ENCODE measurements at regions not wholly inside any gene's neighbourhood (a gene's known extent, or its start where the extent isn't known, plus 50 kb on each side); places are given as distances from the start of the nearest gene placed in this dataset.

DNA sequence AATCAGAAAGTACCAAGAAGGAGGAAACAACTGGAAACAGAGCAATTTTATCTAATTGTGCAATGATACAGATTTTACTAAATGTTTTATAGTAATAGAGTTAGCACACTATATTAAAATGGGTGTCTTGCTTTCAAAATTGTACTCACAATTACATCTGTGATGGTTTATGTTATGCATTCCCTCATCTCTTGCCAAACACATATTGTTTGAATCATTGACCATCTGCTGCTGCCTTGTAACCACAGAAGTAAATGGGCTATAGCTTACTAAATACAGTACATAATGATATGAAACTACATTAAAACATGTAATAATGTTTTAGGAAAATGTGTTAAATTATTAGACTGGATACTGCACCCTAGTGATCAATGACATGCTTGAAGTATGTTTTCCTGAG lies 158.1 kb downstream of the SLC25A46 start:
- CTCF ChIA-PET: no interaction called here
- Histone ChIP-seq H3K4me3 (ENCODE audit: low read depth, low read length, poor library complexity, severe bottlenecking) (no peak overlapping the region), H3K27ac (ENCODE audit: low read depth, low read length, poor library complexity, severe bottlenecking) (no peak overlapping the region), H3K4me1 (ENCODE audit: insufficient read depth, low read length, poor library complexity, severe bottlenecking) (no peaks in the 10 kb centered on the region), H3K36me3 (ENCODE audit: insufficient read depth, low read length, poor library complexity, severe bottlenecking) (no peaks in the 10 kb centered on the region), H3K27me3 (replicated peaks; ENCODE audit: insufficient read depth, low read depth, low read length, poor library complexity) (peaks cover 5% of the 10 kb centered on the region), H3K9me3 (ENCODE audit: low read depth, low read length, poor library complexity, severe bottlenecking) (no peaks in the 10 kb centered on the region)
- intact Hi-C loops (cut with micrococcal nuclease; ENCODE audit: unreplicated experiment): no loop called here
- no peak for DNase-seq (ENCODE audit: low spot score)
- POLR2A ChIA-PET (ENCODE audit: low non-redundant PET): no interaction called here
- BruUV-seq (replicated peaks): no TSS peak
- TF ChIP-seq, protein P1, sequence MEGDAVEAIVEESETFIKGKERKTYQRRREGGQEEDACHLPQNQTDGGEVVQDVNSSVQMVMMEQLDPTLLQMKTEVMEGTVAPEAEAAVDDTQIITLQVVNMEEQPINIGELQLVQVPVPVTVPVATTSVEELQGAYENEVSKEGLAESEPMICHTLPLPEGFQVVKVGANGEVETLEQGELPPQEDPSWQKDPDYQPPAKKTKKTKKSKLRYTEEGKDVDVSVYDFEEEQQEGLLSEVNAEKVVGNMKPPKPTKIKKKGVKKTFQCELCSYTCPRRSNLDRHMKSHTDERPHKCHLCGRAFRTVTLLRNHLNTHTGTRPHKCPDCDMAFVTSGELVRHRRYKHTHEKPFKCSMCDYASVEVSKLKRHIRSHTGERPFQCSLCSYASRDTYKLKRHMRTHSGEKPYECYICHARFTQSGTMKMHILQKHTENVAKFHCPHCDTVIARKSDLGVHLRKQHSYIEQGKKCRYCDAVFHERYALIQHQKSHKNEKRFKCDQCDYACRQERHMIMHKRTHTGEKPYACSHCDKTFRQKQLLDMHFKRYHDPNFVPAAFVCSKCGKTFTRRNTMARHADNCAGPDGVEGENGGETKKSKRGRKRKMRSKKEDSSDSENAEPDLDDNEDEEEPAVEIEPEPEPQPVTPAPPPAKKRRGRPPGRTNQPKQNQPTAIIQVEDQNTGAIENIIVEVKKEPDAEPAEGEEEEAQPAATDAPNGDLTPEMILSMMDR (conservative IDR thresholded peaks at IDR 0.05; ENCODE audit: low read depth, low read length): no peak
- TF ChIP-seq EZH2 (IDR thresholded peaks at IDR 0.05; ENCODE audit: borderline replicate concordance, low read depth, low read length, poor library complexity, severe bottlenecking): no peak

DNA sequence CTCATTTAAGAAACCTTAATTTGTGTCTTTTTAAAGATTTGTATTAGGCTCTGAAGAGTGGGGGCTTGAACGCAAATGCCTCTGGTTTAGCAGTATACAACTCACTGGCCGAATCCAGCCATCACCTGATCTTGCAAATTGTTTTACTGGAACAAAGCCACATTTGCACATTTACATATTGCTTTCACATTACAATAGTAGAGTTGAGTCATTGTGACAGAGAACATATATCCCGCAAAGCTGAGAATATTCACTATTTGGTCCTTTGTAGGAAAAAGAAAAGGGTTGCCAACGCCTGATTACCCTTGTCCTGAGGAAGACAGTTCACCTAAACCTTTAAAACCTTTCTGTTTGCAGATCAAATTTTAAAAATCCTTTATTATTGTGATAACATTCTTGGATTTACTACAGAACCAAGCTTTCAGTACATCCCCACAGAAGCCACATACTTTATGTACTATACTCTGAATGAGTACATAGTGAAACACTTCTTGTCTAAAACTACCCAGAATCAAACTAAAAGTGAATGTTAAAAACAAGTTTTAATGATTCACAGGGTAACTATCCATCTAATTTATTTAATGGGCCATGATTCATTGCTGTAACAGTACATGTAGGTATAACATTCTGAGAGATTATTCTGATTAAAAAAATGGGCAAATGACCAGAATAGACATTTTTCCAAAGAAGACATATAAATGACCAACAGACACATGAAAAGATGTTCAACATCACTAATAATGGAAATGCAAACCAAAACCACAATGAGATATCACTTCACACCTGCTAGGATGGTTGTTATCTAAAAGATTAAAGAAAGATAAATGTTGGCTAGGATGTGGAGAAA lies 161.0 kb downstream of the SLC25A46 start:
- TF ChIP-seq, protein P1 (conservative IDR thresholded peaks at IDR 0.05; ENCODE audit: low read depth, low read length): no peak
- no peak for TF ChIP-seq EZH2 (IDR thresholded peaks at IDR 0.05; ENCODE audit: borderline replicate concordance, low read depth, low read length, poor library complexity, severe bottlenecking)
- POLR2A ChIA-PET (ENCODE audit: low non-redundant PET): no interaction called here
- Histone ChIP-seq H3K27ac (ENCODE audit: low read depth, low read length, poor library complexity, severe bottlenecking) (no peak overlapping the region), H3K9me3 (ENCODE audit: low read depth, low read length, poor library complexity, severe bottlenecking) (no peaks in the 10 kb centered on the region), H3K36me3 (ENCODE audit: insufficient read depth, low read length, poor library complexity, severe bottlenecking) (no peaks in the 10 kb centered on the region), H3K4me3 (ENCODE audit: low read depth, low read length, poor library complexity, severe bottlenecking) (no peak overlapping the region), H3K27me3 (replicated peaks; ENCODE audit: insufficient read depth, low read depth, low read length, poor library complexity) (peaks cover 13% of the 10 kb centered on the region), H3K4me1 (ENCODE audit: insufficient read depth, low read length, poor library complexity, severe bottlenecking) (no peaks in the 10 kb centered on the region)
- BruUV-seq (replicated peaks): no TSS peak
- intact Hi-C loops (cut with micrococcal nuclease; ENCODE audit: unreplicated experiment): no loop called here
- no peak for DNase-seq (ENCODE audit: low spot score)
- CTCF ChIA-PET: no interaction called here

DNA sequence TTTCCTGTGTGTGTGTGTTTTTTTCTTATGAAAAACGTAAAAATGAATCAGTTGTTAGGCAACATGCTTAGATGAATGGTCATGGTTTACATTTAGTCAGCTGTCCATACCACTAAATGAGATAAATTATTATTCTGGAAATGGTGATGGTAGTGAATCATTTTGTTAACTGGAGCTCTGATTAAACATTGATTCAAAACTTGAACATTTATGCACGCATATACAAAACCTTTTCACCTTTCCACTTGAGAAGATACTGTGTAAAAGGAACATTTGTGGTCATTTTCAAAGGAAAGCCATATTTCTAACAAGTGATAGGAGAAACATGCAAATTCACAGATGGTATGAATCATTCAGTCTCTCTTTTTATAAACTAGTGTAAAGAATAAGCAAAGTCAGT lies 162.0 kb downstream of the SLC25A46 start:
- Histone ChIP-seq H3K4me3 (ENCODE audit: low read depth, low read length, poor library complexity, severe bottlenecking) (no peak overlapping the region), H3K9me3 (ENCODE audit: low read depth, low read length, poor library complexity, severe bottlenecking) (no peaks in the 10 kb centered on the region), H3K27me3 (replicated peaks; ENCODE audit: insufficient read depth, low read depth, low read length, poor library complexity) (peaks cover 13% of the 10 kb centered on the region), H3K4me1 (ENCODE audit: insufficient read depth, low read length, poor library complexity, severe bottlenecking) (no peaks in the 10 kb centered on the region), H3K36me3 (ENCODE audit: insufficient read depth, low read length, poor library complexity, severe bottlenecking) (no peaks in the 10 kb centered on the region), H3K27ac (ENCODE audit: low read depth, low read length, poor library complexity, severe bottlenecking) (no peak overlapping the region)
- intact Hi-C loops (cut with micrococcal nuclease; ENCODE audit: unreplicated experiment): no loop called here
- no TSS peak for BruUV-seq (replicated peaks)
- no peak for DNase-seq (ENCODE audit: low spot score)
- ChIA-PET POLR2A (ENCODE audit: low non-redundant PET) (no interaction called here), CTCF (no interaction called here)
- TF ChIP-seq, protein P1 (conservative IDR thresholded peaks at IDR 0.05; ENCODE audit: low read depth, low read length): no peak
- no peak for TF ChIP-seq EZH2 (IDR thresholded peaks at IDR 0.05; ENCODE audit: borderline replicate concordance, low read depth, low read length, poor library complexity, severe bottlenecking)
